ENCODE measurements at regions not wholly inside any gene's neighbourhood (a gene's known extent, or its start where the extent isn't known, plus 50 kb on each side); places are given as distances from the start of the nearest gene placed in this dataset.

GRCh38 chr18:75497576-75498235 is 70.2 kb upstream of the SMIM21 start:
- TF ChIP-seq CTCF (IDR thresholded peaks at IDR 0.05; ENCODE audit: insufficient read depth, low read depth, low read length), result no peak
- no peak for TF ChIP-seq EZH2 (IDR thresholded peaks at IDR 0.05; ENCODE audit: insufficient read depth, low read length)

Data from astrocyte (in vitro differentiated cells and primary cell).